HG03342 (cell line): ENCODE measurements at regions not wholly inside any gene's neighbourhood (a gene's known extent, or its start where the extent isn't known, plus 50 kb on each side); places are given as distances from the start of the nearest gene placed in this dataset.

Source experiments
- ATAC-seq: cut with Tn5 transposase; IDR thresholded peaks from one replicate; pipeline ENCODE4 v1.9.1; 2021; ENCODE audit warnings: mild to moderate bottlenecking, moderate library complexity; ENCODE audit not compliant: unreplicated experiment

DNA sequence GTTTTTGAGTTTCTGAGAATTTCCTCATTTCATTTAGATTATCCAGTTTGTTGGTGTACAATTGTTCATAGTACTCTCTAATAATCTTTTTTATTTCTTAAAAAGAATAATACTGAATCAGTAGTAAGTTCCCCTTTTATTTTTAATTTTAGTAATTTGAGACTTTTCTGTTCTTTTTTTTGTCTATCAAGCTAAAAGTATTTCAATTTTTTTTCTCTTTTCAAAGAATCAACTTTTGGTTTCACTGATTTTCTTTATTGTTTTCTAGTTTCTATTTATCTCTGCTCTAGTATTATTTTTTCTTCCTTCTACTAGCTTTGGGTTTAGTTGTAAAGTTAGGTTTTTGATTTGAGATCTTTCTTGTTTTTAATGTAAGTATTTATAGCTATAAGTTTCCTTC lies 60.6 kb upstream of the ARL15 start:
- no peak for ATAC-seq

DNA sequence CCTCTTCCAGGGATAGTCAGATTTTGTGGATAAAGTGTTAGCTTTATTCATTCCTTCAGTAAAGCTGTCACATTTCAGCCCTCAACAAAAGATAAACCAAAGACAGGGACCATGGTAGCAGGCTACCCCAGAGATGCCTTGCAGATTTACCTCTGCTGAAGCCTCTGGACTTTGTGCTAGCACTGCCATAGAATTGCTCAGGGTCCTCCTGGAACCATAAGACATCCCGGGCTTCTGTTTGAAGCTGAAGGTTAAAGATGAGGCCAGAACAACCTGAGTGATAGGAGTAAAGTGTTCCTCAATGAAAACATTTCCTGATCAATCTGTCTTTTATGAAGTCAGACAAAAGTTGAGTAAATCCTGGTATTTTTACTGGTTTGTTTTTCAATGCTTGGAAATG lies 57.5 kb upstream of the ARL15 start:
- ATAC-seq = no peak

DNA sequence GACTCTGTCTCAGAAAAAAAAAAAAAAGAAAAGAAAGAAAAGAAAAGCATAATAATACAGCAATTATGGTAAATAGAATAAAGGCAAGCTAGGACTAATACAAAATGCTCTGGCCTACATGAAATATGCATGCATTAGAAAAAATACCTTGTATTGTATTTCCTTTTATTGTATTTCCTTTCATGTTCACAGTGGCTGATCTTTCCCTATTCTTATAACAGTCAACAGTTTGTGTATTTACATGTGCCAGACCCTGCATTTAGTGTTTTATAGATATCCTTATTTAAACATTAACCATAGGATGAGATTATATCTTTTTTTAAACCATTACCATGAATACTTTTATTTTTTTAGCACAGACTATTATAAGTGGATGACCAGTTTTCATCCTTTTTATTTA lies 56.3 kb upstream of the ARL15 start:
- no peak for ATAC-seq

DNA sequence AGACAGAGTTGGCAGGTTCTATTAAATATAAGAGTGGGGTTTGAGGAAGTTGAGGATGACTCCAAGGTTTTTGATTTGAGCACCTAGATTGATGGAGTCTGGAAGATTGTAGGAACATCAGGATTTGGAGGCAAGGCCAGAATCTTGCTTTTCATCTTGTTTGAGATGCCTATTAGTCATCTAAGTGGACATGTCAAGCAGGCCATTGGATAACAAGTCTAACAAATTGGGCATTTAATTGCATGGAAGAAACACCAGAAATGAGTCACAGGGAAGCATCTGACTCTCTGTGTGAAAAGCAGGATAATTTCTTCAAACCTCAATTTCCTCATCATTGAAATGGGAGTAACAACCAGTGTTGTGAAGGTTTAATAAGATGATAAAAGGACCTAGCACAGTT lies 53.3 kb upstream of the ARL15 start:
- no peak for ATAC-seq

DNA sequence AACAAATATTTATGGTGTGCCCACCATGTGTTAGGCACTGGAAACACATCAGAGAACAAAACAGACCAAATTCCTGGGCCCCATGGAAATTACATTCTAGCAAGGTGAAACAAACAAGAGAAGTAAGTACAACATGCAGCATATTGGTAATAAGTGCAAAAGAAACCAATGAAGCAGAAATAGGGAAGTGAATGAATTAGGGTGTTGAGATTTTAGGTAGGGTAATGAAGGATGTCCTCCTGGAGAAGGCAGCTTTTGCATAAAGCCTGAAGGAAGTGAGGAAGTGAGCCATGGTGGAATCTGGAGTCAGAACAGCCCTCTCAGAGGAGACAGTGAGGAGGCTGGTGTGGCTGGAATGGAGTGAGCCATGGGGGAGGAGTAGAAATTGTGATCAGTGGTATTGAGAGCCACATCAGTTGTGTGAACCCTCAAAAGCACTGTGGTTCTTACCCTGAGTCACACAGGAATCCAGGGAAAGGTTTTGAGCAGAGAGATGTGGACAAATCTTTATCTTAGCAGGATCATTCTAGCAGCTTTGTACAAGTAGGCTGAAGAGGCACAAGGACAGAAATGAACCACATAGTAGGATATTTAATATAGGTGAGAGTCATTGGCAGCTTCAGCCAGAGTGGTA lies 52.7 kb upstream of the ARL15 start:
- no peak for ATAC-seq

DNA sequence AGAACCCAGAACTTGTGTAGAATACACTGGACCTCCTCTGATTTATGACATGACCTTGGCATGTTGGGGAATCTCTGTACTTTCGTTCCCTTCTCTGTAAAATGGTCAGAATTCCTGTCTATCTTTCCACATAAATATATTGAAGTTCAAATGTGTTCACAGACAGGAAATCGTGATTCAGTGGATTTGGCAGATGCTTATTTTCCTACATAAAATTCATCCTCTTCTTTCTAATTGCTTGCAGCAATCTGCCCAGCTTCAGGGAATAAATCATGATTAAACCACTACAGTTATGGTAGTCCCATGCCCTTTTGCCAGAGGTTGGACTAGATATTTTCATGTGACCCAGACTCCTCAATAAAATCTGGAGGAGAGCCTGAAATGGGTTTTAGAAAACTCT lies 52.1 kb upstream of the ARL15 start:
- ATAC-seq = no peak

DNA sequence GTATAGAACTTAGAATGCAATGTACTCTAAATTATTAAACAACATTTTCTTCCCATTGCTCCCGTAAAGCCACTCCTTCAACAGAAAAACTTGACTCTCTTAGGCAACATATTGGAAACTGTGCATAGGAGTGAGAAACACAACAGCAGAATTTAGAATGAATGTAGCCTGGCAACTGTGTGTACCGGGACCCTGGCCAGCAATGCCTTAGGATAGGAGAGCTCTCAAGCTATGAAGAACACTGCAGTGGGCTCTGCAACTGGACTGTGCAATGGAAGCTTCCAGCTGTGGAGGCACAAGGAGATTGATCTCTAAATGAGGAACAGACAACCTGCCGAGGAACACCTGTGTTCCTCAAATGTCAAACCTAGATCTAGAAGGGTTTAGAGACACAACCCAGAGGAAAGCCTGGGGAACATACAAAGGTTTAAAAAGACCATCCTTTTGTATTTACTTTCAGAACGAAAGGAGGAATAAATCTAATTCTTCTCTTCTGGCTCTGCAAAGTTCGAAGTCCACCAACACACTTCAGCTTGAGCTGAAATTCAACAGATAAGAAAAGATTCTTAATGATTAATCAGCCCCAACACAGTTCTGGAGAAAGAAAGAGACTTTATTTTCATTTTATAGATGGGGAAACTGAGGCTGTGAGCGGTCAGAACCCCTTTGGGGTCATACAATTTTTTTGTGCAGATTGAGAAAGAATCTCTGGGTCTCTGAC lies 51.5 kb upstream of the ARL15 start:
- no peak for ATAC-seq

DNA sequence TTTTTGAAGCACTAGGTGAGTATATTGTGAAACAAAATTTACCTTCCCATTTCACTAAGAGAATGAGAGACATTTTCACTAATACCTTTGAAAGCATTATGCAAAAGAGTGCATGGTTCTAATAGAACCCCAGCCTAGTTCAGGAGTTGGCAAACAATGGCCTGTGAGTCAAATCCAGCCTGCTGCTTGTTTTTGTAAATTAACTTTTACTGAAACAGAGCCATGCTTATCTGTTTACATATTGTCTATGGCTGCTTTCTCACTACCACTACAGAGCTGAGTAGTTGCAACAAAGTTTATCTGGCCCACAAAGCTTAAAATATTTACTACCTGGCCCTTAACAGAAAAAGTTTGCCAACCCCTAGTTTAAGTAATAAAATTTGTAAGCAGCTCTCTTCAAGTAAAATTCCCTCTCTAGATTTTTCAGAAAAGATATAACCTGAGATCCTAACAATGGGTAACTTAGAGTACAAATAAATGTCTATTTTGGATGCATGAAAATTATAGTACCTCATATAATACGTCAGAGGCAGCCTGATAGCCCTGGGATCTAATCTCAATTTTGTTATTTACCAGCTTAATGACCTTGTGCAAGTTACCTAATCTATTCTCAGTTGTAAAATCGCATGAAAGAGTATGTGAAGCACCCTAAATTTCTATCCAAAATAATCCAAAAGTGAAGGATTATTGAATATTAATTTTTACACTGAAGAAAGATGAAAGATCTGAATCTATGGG lies 50.7 kb upstream of the ARL15 start:
- no peak for ATAC-seq
